ENCODE measurements at regions not wholly inside any gene's neighbourhood (a gene's known extent, or its start where the extent isn't known, plus 50 kb on each side); places are given as distances from the start of the nearest gene placed in this dataset.

DNA sequence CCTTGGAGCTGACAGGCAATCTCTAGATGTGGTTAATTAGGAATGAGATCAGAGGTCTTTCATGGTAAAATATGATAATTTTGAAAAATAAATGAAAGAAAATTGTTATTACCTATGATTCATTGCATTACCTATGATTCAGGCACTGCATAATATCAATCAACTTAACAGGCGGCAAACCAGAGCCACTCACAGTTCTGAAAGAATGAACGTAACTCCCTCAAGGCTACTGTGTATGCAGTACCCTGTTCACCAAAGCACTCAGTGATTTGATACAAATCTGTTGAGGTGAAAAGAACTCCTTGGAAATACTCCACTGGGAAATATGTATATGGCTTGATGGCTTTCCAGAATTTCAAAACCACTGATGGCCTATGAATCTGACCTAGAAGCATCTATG lies 398.9 kb downstream of the ACTL7B start:
- H3K27me3 ChIP-seq (ENCODE audit: control insufficient read depth in 4 of 4, insufficient read depth in 4 of 4, low read length in 3 of 4) = no peaks in the 10 kb centered on the region
- H3K9me3 ChIP-seq (ENCODE audit: control insufficient read depth in 4 of 4, low read length in 3 of 4) = no peaks in the 10 kb centered on the region
- H3K4me1 ChIP-seq (ENCODE audit: control insufficient read depth in 4 of 4, insufficient read depth in 4 of 4, low read length in 3 of 4) = no peaks in the 10 kb centered on the region
- H3K4me3 ChIP-seq (ENCODE audit: low read depth in 1 of 3, low read length in 3 of 3) = no peak overlapping the region
- no peaks in the 10 kb centered on the region for H3K36me3 ChIP-seq (ENCODE audit: control insufficient read depth in 4 of 4, insufficient read depth in 3 of 4, low read depth in 1 of 4, low read length in 3 of 4)
- TF ChIP-seq, protein P1, sequence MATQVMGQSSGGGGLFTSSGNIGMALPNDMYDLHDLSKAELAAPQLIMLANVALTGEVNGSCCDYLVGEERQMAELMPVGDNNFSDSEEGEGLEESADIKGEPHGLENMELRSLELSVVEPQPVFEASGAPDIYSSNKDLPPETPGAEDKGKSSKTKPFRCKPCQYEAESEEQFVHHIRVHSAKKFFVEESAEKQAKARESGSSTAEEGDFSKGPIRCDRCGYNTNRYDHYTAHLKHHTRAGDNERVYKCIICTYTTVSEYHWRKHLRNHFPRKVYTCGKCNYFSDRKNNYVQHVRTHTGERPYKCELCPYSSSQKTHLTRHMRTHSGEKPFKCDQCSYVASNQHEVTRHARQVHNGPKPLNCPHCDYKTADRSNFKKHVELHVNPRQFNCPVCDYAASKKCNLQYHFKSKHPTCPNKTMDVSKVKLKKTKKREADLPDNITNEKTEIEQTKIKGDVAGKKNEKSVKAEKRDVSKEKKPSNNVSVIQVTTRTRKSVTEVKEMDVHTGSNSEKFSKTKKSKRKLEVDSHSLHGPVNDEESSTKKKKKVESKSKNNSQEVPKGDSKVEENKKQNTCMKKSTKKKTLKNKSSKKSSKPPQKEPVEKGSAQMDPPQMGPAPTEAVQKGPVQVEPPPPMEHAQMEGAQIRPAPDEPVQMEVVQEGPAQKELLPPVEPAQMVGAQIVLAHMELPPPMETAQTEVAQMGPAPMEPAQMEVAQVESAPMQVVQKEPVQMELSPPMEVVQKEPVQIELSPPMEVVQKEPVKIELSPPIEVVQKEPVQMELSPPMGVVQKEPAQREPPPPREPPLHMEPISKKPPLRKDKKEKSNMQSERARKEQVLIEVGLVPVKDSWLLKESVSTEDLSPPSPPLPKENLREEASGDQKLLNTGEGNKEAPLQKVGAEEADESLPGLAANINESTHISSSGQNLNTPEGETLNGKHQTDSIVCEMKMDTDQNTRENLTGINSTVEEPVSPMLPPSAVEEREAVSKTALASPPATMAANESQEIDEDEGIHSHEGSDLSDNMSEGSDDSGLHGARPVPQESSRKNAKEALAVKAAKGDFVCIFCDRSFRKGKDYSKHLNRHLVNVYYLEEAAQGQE (IDR thresholded peaks at IDR 0.05) = no peak
- no peak for TF ChIP-seq HNF4G (IDR thresholded peaks at IDR 0.05)
- TF ChIP-seq RXRA (IDR thresholded peaks at IDR 0.05) = no peak
- no peak for TF ChIP-seq FOXA2 (IDR thresholded peaks at IDR 0.05)
- TF ChIP-seq, protein P2, sequence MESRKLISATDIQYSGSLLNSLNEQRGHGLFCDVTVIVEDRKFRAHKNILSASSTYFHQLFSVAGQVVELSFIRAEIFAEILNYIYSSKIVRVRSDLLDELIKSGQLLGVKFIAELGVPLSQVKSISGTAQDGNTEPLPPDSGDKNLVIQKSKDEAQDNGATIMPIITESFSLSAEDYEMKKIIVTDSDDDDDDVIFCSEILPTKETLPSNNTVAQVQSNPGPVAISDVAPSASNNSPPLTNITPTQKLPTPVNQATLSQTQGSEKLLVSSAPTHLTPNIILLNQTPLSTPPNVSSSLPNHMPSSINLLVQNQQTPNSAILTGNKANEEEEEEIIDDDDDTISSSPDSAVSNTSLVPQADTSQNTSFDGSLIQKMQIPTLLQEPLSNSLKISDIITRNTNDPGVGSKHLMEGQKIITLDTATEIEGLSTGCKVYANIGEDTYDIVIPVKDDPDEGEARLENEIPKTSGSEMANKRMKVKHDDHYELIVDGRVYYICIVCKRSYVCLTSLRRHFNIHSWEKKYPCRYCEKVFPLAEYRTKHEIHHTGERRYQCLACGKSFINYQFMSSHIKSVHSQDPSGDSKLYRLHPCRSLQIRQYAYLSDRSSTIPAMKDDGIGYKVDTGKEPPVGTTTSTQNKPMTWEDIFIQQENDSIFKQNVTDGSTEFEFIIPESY (IDR thresholded peaks at IDR 0.05) = no peak
- TF ChIP-seq TAF1 (conservative IDR thresholded peaks at IDR 0.05) = no peak
- TF ChIP-seq, protein P3, sequence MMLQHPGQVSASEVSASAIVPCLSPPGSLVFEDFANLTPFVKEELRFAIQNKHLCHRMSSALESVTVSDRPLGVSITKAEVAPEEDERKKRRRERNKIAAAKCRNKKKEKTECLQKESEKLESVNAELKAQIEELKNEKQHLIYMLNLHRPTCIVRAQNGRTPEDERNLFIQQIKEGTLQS (IDR thresholded peaks at IDR 0.05) = no peak
- TF ChIP-seq EGR1 (IDR thresholded peaks at IDR 0.05; ENCODE audit: low read depth in 2 of 2) = no peak
- no peak for DNase-seq (ENCODE audit: low spot score)
- H3K9ac ChIP-seq (ENCODE audit: low read depth in 1 of 2, low read length in 2 of 2) = no peak overlapping the region
- WGBS = 91% methylated on average over 2 of the region's 2 CpGs
- no peak overlapping the region for H3K27ac ChIP-seq (ENCODE audit: low read depth in 1 of 2, low read length in 2 of 2)

DNA sequence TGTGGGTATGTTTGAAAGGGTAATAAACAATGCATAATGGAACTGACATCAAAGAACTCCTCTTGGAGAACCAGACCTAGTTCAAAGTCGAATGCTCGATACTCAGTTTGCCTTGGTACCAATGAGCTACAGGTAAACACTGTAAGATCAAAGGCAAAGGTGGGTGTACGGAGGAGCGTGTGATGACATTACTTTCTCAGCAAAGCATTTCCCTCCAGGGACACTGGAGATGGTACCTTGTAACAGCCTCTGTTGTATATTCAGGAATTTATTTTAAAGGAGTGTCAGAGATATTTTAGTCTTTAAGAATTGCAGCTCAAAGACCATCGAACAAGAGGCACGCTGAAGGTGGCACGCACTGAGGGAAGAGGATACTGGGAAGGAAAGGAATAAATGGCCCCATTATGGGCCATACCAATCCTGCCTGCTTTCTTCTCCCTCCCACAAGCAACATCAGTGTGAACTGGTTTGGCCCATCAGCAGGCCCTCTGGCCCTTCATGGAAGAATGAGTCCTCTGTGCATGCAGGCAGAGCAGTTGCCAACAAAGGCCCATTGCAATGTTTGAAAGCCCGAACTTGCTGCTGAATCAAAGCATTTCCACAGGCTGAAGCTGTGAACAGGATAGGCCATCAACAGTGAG lies 410.2 kb downstream of the ACTL7B start:
- no peaks in the 10 kb centered on the region for H3K36me3 ChIP-seq (ENCODE audit: control insufficient read depth in 4 of 4, insufficient read depth in 3 of 4, low read depth in 1 of 4, low read length in 3 of 4)
- no peak for DNase-seq (ENCODE audit: low spot score)
- H3K27me3 ChIP-seq (ENCODE audit: control insufficient read depth in 4 of 4, insufficient read depth in 4 of 4, low read length in 3 of 4) = peaks cover 0 to 2% (median 0%) of the 10 kb centered on the region in 4 donors

DNA sequence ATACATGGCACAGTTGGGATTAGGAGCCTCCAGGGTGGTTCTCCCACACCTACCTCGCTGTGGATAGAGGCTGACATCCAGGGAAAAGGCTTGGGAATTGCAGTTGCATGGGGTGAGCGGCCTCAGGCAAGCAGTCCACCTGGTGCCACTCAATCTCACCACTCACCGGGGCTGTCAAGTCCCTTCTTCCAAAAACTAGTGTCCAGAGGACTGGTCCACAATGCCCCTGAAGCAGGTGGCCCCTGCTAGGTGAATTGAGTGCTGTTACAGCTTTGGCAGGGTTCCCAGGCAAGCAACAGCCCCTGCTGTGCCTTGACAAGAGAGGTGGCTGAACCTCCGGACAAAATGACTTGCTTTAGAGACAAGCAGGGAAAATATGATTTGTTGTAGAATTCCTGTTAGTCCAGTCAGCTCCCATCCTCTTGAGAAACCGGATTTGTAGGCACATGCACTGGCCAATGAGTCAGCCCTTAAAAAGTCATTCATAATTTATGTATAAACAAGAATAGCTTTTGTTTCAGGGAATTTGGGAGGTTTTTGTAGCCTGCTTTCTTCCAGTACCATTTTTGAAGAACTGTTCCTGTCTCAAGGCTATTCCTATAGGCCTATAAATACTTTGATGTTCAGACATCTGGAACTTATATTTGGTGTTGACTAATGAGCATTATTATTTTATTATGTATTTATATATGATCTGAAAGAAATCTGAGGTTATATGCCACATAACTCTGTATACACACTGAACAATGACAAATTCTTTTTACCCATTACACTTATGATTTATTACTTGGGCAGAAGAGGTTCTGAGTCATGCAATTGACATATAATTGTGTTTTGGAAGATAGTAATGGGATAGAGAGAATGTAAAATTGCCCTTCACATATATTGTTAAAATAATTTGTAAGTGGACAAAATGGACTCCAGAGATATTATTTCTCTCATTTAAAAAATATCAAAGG lies 411.1 kb downstream of the ACTL7B start:
- no peak overlapping the region for H3K27ac ChIP-seq (ENCODE audit: low read depth in 1 of 2, low read length in 2 of 2)
- TF ChIP-seq HNF4A (conservative IDR thresholded peaks at IDR 0.05) (no peak), JUND (IDR thresholded peaks at IDR 0.05) (no peak), TAF1 (conservative IDR thresholded peaks at IDR 0.05) (no peak), SP1 (IDR thresholded peaks at IDR 0.05) (no peak)
- TF ChIP-seq, protein P4, sequence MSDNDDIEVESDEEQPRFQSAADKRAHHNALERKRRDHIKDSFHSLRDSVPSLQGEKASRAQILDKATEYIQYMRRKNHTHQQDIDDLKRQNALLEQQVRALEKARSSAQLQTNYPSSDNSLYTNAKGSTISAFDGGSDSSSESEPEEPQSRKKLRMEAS (IDR thresholded peaks at IDR 0.05) = no peak
- H3K4me1 ChIP-seq (ENCODE audit: control insufficient read depth in 4 of 4, insufficient read depth in 4 of 4, low read length in 3 of 4) = no peaks in the 10 kb centered on the region
- H3K36me3 ChIP-seq (ENCODE audit: control insufficient read depth in 4 of 4, insufficient read depth in 3 of 4, low read depth in 1 of 4, low read length in 3 of 4) = no peaks in the 10 kb centered on the region
- H3K4me3 ChIP-seq (ENCODE audit: low read depth in 1 of 3, low read length in 3 of 3) = no peak overlapping the region
- WGBS = 80% methylated on average over 5 of the region's 5 CpGs
- DNase-seq (ENCODE audit: low spot score) = no peak
- H3K9ac ChIP-seq (ENCODE audit: low read depth in 1 of 2, low read length in 2 of 2) = no peak overlapping the region
- no peaks in the 10 kb centered on the region for H3K9me3 ChIP-seq (ENCODE audit: control insufficient read depth in 4 of 4, low read length in 3 of 4)
- no peaks in the 10 kb centered on the region for H3K27me3 ChIP-seq (ENCODE audit: control insufficient read depth in 4 of 4, insufficient read depth in 4 of 4, low read length in 3 of 4)

More for the DNA sequence above, 410.2 kb downstream of the ACTL7B start:
- 79% methylated on average over 8 of the region's 8 CpGs for WGBS
- Histone ChIP-seq H3K4me1 (ENCODE audit: control insufficient read depth in 4 of 4, insufficient read depth in 4 of 4, low read length in 3 of 4) (no peaks in the 10 kb centered on the region), H3K9me3 (ENCODE audit: control insufficient read depth in 4 of 4, low read length in 3 of 4) (no peaks in the 10 kb centered on the region), H3K9ac (ENCODE audit: low read depth in 1 of 2, low read length in 2 of 2) (no peak overlapping the region), H3K27ac (ENCODE audit: low read depth in 1 of 2, low read length in 2 of 2) (no peak overlapping the region), H3K4me3 (ENCODE audit: low read depth in 1 of 3, low read length in 3 of 3) (no peak overlapping the region)
- TF ChIP-seq RAD21 (IDR thresholded peaks at IDR 0.05) = no peak
- TF ChIP-seq FOXA2 (IDR thresholded peaks at IDR 0.05) = no peak
- TF ChIP-seq EGR1 (IDR thresholded peaks at IDR 0.05; ENCODE audit: low read depth in 2 of 2) = no peak
